ENCODE measurements at regions not wholly inside any gene's neighbourhood (a gene's known extent, or its start where the extent isn't known, plus 50 kb on each side); places are given as distances from the start of the nearest gene placed in this dataset.

DNA sequence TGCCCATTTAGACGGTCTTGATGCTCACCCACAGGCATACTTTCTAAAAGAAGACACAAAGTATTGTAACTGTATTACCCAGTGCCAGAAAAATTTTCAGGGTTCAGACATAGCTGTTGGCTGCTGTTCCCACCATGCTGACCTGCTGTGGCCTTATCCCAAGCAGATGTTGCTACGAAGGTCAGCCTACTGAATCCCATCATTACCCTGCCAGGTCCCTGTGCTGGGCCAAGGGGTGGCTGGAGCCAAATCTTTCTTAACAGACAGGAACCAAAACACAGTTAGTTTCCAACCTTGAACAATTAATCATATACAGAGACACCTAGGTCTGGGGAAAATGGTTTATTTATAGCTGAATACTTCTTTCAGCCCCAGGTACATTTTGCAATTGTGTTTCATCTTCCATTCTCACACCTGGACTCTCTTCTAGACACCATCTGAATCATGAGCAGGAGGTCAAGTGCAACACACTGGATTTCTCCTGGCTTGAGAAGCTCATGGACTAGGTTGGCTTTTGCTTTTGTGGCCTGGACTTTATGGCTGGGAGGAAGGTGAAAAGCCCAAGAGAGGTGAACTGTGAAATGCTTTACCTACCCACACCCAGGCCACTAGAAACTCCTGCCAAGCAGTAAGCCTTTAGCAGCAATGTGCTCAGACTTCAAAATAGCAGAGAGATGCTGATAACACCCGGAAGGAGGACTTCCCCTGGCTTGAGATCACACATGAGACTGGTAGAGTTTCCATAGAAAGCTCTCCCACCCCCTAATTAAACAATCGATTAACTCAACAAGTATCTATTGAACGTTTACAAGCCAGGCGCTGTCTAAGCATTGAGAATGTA lies 150.1 kb downstream of the SUDS3 start:
- TF ChIP-seq, protein P1, sequence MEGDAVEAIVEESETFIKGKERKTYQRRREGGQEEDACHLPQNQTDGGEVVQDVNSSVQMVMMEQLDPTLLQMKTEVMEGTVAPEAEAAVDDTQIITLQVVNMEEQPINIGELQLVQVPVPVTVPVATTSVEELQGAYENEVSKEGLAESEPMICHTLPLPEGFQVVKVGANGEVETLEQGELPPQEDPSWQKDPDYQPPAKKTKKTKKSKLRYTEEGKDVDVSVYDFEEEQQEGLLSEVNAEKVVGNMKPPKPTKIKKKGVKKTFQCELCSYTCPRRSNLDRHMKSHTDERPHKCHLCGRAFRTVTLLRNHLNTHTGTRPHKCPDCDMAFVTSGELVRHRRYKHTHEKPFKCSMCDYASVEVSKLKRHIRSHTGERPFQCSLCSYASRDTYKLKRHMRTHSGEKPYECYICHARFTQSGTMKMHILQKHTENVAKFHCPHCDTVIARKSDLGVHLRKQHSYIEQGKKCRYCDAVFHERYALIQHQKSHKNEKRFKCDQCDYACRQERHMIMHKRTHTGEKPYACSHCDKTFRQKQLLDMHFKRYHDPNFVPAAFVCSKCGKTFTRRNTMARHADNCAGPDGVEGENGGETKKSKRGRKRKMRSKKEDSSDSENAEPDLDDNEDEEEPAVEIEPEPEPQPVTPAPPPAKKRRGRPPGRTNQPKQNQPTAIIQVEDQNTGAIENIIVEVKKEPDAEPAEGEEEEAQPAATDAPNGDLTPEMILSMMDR (IDR thresholded peaks at IDR 0.05; ENCODE audit: low read depth, low read length, missing control alignments), result no peak
- in situ Hi-C loops (cut with HindIII; ENCODE audit: low pct_ligation_motif_present, low sequenced_read_pairs), result no loop called here
- Histone ChIP-seq H3K27ac (no peak overlapping the region), H3K36me3 (replicated peaks) (no peaks in the 10 kb centered on the region), H3K4me3 (ENCODE audit: low read depth, low read length) (no peak overlapping the region), H3K27me3 (replicated peaks) (no peaks in the 10 kb centered on the region)
- no peak for DNase-seq

DNA sequence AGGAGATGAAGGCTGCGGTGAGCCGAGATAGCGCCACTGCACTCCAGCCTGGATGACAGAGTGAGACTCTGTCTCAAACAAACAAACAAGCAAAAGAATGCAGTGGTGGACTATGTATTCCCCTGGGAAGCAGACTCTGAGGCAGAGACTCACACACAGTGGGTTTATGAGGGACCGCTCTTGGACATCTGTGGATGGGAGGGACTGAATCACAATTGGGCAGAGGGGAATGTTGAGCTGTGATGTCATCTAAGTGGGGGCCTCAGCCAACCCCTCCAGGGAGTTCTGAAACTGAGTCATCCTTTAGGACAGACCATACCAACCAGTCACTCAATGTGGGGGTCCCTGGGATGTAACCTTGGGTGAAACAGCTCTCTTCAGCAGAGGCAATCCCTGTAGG lies 151.0 kb downstream of the SUDS3 start:
- Histone ChIP-seq H3K36me3 (replicated peaks) (no peaks in the 10 kb centered on the region), H3K4me3 (ENCODE audit: low read depth, low read length) (no peak overlapping the region), H3K27me3 (replicated peaks) (no peaks in the 10 kb centered on the region), H3K27ac (no peak overlapping the region)
- TF ChIP-seq, protein P1 (IDR thresholded peaks at IDR 0.05; ENCODE audit: low read depth, low read length, missing control alignments), result no peak
- no peak for DNase-seq
- in situ Hi-C loops (cut with HindIII; ENCODE audit: low pct_ligation_motif_present, low sequenced_read_pairs), result no loop called here

DNA sequence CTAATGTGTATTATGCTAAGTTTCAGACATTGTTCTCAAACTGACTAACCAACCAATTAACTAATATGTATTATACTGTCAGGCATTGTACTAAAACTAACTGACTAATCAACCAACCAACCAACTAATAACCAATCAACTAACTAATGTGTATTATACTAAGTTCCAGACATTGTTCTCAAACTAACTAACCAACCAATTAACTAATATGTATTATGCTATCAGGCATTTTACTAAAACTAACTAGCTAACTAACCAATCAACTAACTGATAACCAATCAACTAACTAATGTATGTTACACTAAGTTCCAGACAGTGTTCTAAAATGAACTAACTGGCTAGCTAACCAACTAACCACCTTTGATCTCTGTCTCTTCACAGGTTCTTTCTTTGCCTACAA lies 152.3 kb downstream of the SUDS3 start:
- TF ChIP-seq, protein P1 (IDR thresholded peaks at IDR 0.05; ENCODE audit: low read depth, low read length, missing control alignments), result no peak
- Histone ChIP-seq H3K4me3 (ENCODE audit: low read depth, low read length) (no peak overlapping the region), H3K36me3 (replicated peaks) (no peaks in the 10 kb centered on the region), H3K27ac (no peak overlapping the region), H3K27me3 (replicated peaks) (no peaks in the 10 kb centered on the region)
- in situ Hi-C loops (cut with HindIII; ENCODE audit: low pct_ligation_motif_present, low sequenced_read_pairs), result no loop called here
- DNase-seq, result no peak

- H3K27ac ChIP-seq, result no peak overlapping the region
- in situ Hi-C loops (cut with HindIII; ENCODE audit: low pct_ligation_motif_present, low sequenced_read_pairs), result no loop called here
- H3K27me3 ChIP-seq (replicated peaks), result no peaks in the 10 kb centered on the region
- H3K4me3 ChIP-seq (ENCODE audit: low read depth, low read length), result no peak overlapping the region
- no peak for DNase-seq
- H3K36me3 ChIP-seq (replicated peaks), result no peaks in the 10 kb centered on the region
- TF ChIP-seq, protein P1 (IDR thresholded peaks at IDR 0.05; ENCODE audit: low read depth, low read length, missing control alignments), result no peak
These were observed 157.6 kb downstream of the SUDS3 start for GRCh38 chr12:118534003-118534402.

GRCh38 chr12:118536306-118536906 lies 160.1 kb downstream of the SUDS3 start:
- in situ Hi-C loops (cut with HindIII; ENCODE audit: low pct_ligation_motif_present, low sequenced_read_pairs), result no loop called here
- H3K27ac ChIP-seq, result no peak overlapping the region
- no peaks in the 10 kb centered on the region for H3K27me3 ChIP-seq (replicated peaks)
- H3K4me3 ChIP-seq (ENCODE audit: low read depth, low read length), result no peak overlapping the region
- no peaks in the 10 kb centered on the region for H3K36me3 ChIP-seq (replicated peaks)
- TF ChIP-seq, protein P1 (IDR thresholded peaks at IDR 0.05; ENCODE audit: low read depth, low read length, missing control alignments), result no peak
- DNase-seq, result no peak

All from brain microvascular endothelial cell (primary cell).